Nephron (organoid): ENCODE measurements at regions not wholly inside any gene's neighbourhood (a gene's known extent, or its start where the extent isn't known, plus 50 kb on each side); places are given as distances from the start of the nearest gene placed in this dataset.

ENCODE experiments used
- H3K27ac Mint-ChIP-seq, 3 experiments: 2 replicates each; pipeline ENCODE4 v1.8.0; 2020; ENCODE audit warnings: mixed read lengths in 3 of 3, mild to moderate bottlenecking in 2 of 3, moderate library complexity in 1 of 3
- H3K27me3 Mint-ChIP-seq: 2 replicates; pipeline ENCODE4 v1.8.0; 2021; ENCODE audit warnings: low read depth, mild to moderate bottlenecking, moderate library complexity, mixed read lengths
- H3K36me3 Mint-ChIP-seq: 2 replicates; pipeline ENCODE4 v1.8.0; 2020; ENCODE audit warnings: low read depth, mixed read lengths
- H3K4me1 Mint-ChIP-seq: 2 replicates; pipeline ENCODE4 v1.8.0; 2020; ENCODE audit warnings: mixed read lengths
- H3K4me3 Mint-ChIP-seq, 3 experiments: 2 replicates each; pipeline ENCODE4 v1.8.0; 2020; ENCODE audit warnings: mild to moderate bottlenecking in 3 of 3, mixed read lengths in 3 of 3, moderate library complexity in 2 of 3
- H3K9me3 Mint-ChIP-seq: 2 replicates; pipeline ENCODE4 v1.8.0; 2020; ENCODE audit warnings: mixed read lengths
- TF ChIP-seq, protein P1 (sequence below), 3 experiments: fragments of 200-600 bp; sonication (generic); IDR thresholded peaks; one replicate each; pipeline ENCODE4 v1.5.0; 2021; ENCODE audit warnings: antibody characterized with exemption in 3 of 3; ENCODE audit not compliant: unreplicated experiment in 3 of 3

DNA sequence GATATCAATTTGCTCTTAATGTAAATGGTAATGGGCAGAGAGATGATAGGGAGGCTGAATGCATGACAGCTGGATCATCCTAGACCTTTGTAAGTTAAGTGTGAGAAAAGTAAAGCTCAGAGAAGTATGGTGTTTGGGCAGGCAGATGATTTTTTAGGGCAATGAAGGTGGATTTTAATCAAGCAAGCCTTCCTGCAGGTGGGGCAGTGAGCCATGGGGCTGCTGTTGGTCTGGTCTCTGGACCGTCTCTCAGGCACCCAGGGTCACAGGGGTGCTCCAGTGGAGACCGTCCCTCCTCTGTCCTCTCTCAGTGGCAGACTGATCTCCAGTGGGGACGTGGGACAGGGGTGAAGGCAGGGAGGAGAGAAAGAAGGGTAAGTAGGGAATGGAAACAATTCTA lies 69.8 kb upstream of the STK17B start:
- Mint-ChIP-seq H3K4me1 (no peaks in the 10 kb centered on the region), H3K9me3 (peaks cover 4% of the 10 kb centered on the region), H3K36me3 (peaks cover 48% of the 10 kb centered on the region), H3K27me3 (no peaks in the 10 kb centered on the region), H3K27ac (no peak overlapping the region), H3K4me3 (no peak overlapping the region)
- TF ChIP-seq, protein P1, sequence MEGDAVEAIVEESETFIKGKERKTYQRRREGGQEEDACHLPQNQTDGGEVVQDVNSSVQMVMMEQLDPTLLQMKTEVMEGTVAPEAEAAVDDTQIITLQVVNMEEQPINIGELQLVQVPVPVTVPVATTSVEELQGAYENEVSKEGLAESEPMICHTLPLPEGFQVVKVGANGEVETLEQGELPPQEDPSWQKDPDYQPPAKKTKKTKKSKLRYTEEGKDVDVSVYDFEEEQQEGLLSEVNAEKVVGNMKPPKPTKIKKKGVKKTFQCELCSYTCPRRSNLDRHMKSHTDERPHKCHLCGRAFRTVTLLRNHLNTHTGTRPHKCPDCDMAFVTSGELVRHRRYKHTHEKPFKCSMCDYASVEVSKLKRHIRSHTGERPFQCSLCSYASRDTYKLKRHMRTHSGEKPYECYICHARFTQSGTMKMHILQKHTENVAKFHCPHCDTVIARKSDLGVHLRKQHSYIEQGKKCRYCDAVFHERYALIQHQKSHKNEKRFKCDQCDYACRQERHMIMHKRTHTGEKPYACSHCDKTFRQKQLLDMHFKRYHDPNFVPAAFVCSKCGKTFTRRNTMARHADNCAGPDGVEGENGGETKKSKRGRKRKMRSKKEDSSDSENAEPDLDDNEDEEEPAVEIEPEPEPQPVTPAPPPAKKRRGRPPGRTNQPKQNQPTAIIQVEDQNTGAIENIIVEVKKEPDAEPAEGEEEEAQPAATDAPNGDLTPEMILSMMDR (IDR thresholded peaks at IDR 0.05; ENCODE audit: unreplicated experiment in 3 of 3) = no peak

DNA sequence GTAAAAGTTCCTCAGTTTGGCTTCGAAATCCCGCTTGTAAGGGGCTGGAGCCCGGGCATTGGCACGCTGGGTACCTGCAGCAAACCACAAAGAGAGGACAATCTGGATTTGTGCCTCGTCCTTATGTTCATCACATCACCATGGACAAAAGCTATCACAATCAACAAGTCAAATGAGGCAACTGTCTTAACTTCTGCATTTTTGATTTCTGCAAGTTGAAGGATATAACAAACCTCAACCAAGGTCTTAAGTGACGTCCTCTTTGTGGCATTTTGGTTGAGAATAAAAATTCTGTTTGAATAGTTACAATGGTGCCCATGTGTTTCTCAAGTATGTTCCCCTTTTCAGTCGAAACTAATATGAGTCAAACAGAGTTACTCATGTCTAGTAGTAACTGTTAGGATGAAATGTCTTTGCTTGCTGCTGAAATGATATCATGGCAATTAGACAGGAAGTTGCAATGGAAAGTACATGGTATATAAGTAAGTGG lies 70.8 kb upstream of the STK17B start:
- Mint-ChIP-seq H3K36me3 (peaks cover 39% of the 10 kb centered on the region), H3K27ac (no peak overlapping the region), H3K4me1 (no peaks in the 10 kb centered on the region), H3K9me3 (peaks cover 2% of the 10 kb centered on the region), H3K4me3 (no peak overlapping the region), H3K27me3 (no peaks in the 10 kb centered on the region)
- TF ChIP-seq, protein P1 (IDR thresholded peaks at IDR 0.05; ENCODE audit: unreplicated experiment in 3 of 3) = no peak

DNA sequence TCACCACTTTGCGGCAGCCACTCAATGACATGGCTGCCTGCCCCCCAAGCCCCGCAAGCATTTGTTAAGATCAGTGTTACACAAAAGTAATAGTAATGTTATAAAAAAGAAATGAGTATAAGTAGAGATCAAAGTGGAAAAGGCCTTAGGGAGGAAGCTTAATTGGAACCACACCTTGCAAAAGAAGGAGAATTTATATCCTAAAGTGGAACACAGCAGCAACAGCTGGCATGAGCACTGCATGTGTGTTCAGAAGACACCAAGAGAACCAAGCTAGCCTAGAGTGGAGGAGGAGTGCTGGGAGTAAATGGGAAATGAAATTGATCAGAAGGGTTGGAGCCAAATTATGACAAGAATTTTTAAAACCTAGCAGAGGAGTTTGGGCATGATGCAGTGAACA lies 73.1 kb upstream of the STK17B start:
- H3K4me1 Mint-ChIP-seq = no peaks in the 10 kb centered on the region
- H3K36me3 Mint-ChIP-seq = peaks cover 18% of the 10 kb centered on the region
- H3K9me3 Mint-ChIP-seq = no peaks in the 10 kb centered on the region
- H3K4me3 Mint-ChIP-seq = no peak overlapping the region
- no peak overlapping the region for H3K27ac Mint-ChIP-seq
- H3K27me3 Mint-ChIP-seq = no peaks in the 10 kb centered on the region
- TF ChIP-seq, protein P1 (IDR thresholded peaks at IDR 0.05; ENCODE audit: unreplicated experiment in 3 of 3) = no peak

- H3K9me3 Mint-ChIP-seq = no peaks in the 10 kb centered on the region
- H3K27ac Mint-ChIP-seq = no peak overlapping the region
- no peaks in the 10 kb centered on the region for H3K4me1 Mint-ChIP-seq
- TF ChIP-seq, protein P1 (IDR thresholded peaks at IDR 0.05; ENCODE audit: unreplicated experiment in 3 of 3) = no peak
- H3K27me3 Mint-ChIP-seq = no peaks in the 10 kb centered on the region
- H3K4me3 Mint-ChIP-seq = no peak overlapping the region
- H3K36me3 Mint-ChIP-seq = peaks cover 14% of the 10 kb centered on the region
Observed at GRCh38 chr2:196244966-196245365, 73.6 kb upstream of the STK17B start.

GRCh38 chr2:196245378-196246140 lies 74.2 kb upstream of the STK17B start:
- no peaks in the 10 kb centered on the region for H3K27me3 Mint-ChIP-seq
- H3K9me3 Mint-ChIP-seq = no peaks in the 10 kb centered on the region
- no peaks in the 10 kb centered on the region for H3K4me1 Mint-ChIP-seq
- H3K4me3 Mint-ChIP-seq = no peak overlapping the region
- TF ChIP-seq, protein P1 (IDR thresholded peaks at IDR 0.05; ENCODE audit: unreplicated experiment in 3 of 3) = no peak
- peaks cover 10% of the 10 kb centered on the region for H3K36me3 Mint-ChIP-seq
- H3K27ac Mint-ChIP-seq = no peak overlapping the region
